HEK293 (cell line): ENCODE measurements at regions not wholly inside any gene's neighbourhood (a gene's known extent, or its start where the extent isn't known, plus 50 kb on each side); places are given as distances from the start of the nearest gene placed in this dataset.
A peak's percentile ranks its signal among the peaks of the same experiment; 100 is the strongest.

Source experiments
- CTCF ChIA-PET: fragments of 350-600 bp; formaldehyde crosslinking; extraction: SDS; loops from one replicate; lab custom pipeline; 2021; ENCODE audit warnings: antibody characterized with exemption; lab: Yijun Ruan, JAX
- POLR2A ChIA-PET: fragments of 300-600 bp; formaldehyde crosslinking; extraction: SDS; loops from one replicate; lab custom pipeline; 2020; ENCODE audit warnings: antibody characterized with exemption, inconsistent platforms; lab: Yijun Ruan, JAX
- H3K27ac ChIP-seq: fragments of 200-500 bp; sonication (Bioruptor generic); 2 replicates; pipeline ENCODE4 v1.5.1; 2014; ENCODE audit warnings: low read depth, low read length, control low read depth, inconsistent platforms; ENCODE audit errors: extremely low read depth
- H3K36me3 ChIP-seq, 2 experiments: fragments of 200-500 bp in 1 of 2; sonication (Bioruptor generic) in 1 of 2; 1 replicate in 1 of 2; 2 replicates in 1 of 2; pipeline ENCODE4 v1.5.1; 2014 to 2017; ENCODE audit warnings: inconsistent platforms in 2 of 2, low read length in 2 of 2; ENCODE audit not compliant: control insufficient read depth in 2 of 2, insufficient read depth in 1 of 2
- H3K4me1 ChIP-seq: fragments of 200-500 bp; sonication (Bioruptor generic); 2 replicates; pipeline ENCODE4 v1.5.1; 2014; ENCODE audit warnings: mild to moderate bottlenecking, low read length, inconsistent platforms; ENCODE audit not compliant: control insufficient read depth, insufficient read depth
- H3K4me3 ChIP-seq: 2 replicates; pipeline ENCODE4 v1.5.1; 2011; ENCODE audit warnings: low read depth, mild to moderate bottlenecking, control low read depth, low read length, moderate library complexity
- H3K9me3 ChIP-seq: fragments of 200-500 bp; sonication (Bioruptor generic); 2 replicates; pipeline ENCODE4 v1.5.1; 2014; ENCODE audit warnings: low read depth, low read length, inconsistent platforms; ENCODE audit not compliant: control insufficient read depth, insufficient read depth
- CTCF ChIP-seq: fragments of 450-650 bp; formaldehyde crosslinking; IDR thresholded peaks from 2 replicates; pipeline ENCODE4 v1.5.1; 2016; ENCODE audit warnings: missing biosample characterization, missing genetic modification characterization
- REST ChIP-seq: fragments of 450-650 bp; formaldehyde crosslinking; IDR thresholded peaks from 2 replicates; pipeline ENCODE4 v1.5.1; 2016; ENCODE audit warnings: missing biosample characterization, missing genetic modification characterization
- SCRT2 ChIP-seq: fragments of 450-650 bp; formaldehyde crosslinking; IDR thresholded peaks from 2 replicates; pipeline ENCODE4 v1.5.1; 2016; ENCODE audit warnings: missing biosample characterization, missing genetic modification characterization
- ZBTB6 ChIP-seq: fragments of 450-650 bp; formaldehyde crosslinking; IDR thresholded peaks from 2 replicates; pipeline ENCODE4 v1.5.1; 2017; ENCODE audit warnings: missing biosample characterization, missing genetic modification characterization
- ZIC2 ChIP-seq: fragments of 450-650 bp; formaldehyde crosslinking; IDR thresholded peaks from 2 replicates; pipeline ENCODE4 v1.5.1; 2016; ENCODE audit warnings: missing biosample characterization, missing genetic modification characterization
- ZNF114 ChIP-seq: fragments of 450-650 bp; formaldehyde crosslinking; IDR thresholded peaks from 2 replicates; pipeline ENCODE4 v1.5.0; 2017; ENCODE audit warnings: missing biosample characterization, missing genetic modification characterization
- ZNF157 ChIP-seq: fragments of 450-650 bp; formaldehyde crosslinking; IDR thresholded peaks from 2 replicates; pipeline ENCODE4 v1.5.1; 2016; ENCODE audit warnings: missing biosample characterization, missing genetic modification characterization
- ZNF2 ChIP-seq: fragments of 450-650 bp; formaldehyde crosslinking; IDR thresholded peaks from 2 replicates; pipeline ENCODE4 v1.5.1; 2016; ENCODE audit warnings: missing biosample characterization, missing genetic modification characterization
- ZNF223 ChIP-seq: fragments of 450-650 bp; formaldehyde crosslinking; IDR thresholded peaks from 2 replicates; pipeline ENCODE4 v1.5.1; 2016; ENCODE audit warnings: missing biosample characterization, missing genetic modification characterization
- ZNF394 ChIP-seq: fragments of 450-650 bp; formaldehyde crosslinking; IDR thresholded peaks from 2 replicates; pipeline ENCODE4 v1.5.1; 2016; ENCODE audit warnings: missing biosample characterization, missing genetic modification characterization, mild to moderate bottlenecking, moderate library complexity, borderline replicate concordance
- ZNF830 ChIP-seq: fragments of 450-650 bp; IDR thresholded peaks from 2 replicates; pipeline ENCODE4 v1.5.0; 2018; ENCODE audit warnings: missing biosample characterization, missing genetic modification characterization, low read depth, mild to moderate bottlenecking, moderate library complexity
- ZNF837 ChIP-seq: fragments of 450-650 bp; formaldehyde crosslinking; IDR thresholded peaks from 2 replicates; pipeline ENCODE4 v1.5.1; 2016; ENCODE audit warnings: missing biosample characterization, missing genetic modification characterization
- TF ChIP-seq, protein P1 (sequence below): fragments of 450-650 bp; formaldehyde crosslinking; IDR thresholded peaks from 2 replicates; pipeline ENCODE4 v1.5.1; 2017; ENCODE audit warnings: missing biosample characterization, missing genetic modification characterization

DNA sequence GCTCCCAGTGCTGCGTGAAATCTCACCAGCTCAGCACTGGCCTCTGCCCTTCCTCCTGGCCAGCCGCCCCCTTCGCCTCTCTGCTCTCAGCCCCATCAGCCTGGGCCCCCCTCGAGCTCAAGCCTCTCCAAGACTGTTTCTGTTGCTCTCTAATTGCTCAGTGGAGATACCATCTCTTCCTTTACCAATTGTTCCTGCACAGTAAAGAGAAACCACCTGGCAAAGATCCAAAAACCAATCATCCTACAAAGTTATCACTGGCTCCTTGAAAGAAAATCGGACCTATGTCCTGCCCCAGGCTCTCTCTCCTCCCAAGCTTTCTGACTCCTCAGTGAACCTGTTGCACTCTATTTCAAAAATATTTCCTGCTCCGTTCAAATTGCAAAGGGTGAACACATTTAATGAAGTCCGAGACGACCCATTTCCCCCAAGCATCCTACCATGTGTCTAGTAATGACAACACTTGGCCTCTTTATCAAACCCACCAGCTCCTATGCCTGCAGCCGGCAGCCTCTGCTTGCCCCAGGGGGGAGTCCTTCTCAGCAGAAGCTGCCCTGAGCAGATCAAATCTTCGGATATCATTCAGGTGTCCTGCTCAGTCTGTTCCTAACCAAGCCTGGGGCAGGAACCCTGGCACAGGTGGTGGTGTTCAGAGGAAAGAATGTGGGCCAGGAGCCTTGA, 53.7 kb upstream of the FAM174B start:
- no peaks in the 10 kb centered on the region for H3K9me3 ChIP-seq
- ChIA-PET POLR2A (no interaction called here), CTCF (interaction anchor here (0.6 to 1.3 kb wide), 3 partner anchors 13 to 551 kb away, joined by 3 to 4 read pairs (median 3); no protein-coding TSS in a partner anchor)
- no peak overlapping the region for H3K27ac ChIP-seq
- peak; percentile 83 for TF ChIP-seq SCRT2
- TF ChIP-seq, protein P1, sequence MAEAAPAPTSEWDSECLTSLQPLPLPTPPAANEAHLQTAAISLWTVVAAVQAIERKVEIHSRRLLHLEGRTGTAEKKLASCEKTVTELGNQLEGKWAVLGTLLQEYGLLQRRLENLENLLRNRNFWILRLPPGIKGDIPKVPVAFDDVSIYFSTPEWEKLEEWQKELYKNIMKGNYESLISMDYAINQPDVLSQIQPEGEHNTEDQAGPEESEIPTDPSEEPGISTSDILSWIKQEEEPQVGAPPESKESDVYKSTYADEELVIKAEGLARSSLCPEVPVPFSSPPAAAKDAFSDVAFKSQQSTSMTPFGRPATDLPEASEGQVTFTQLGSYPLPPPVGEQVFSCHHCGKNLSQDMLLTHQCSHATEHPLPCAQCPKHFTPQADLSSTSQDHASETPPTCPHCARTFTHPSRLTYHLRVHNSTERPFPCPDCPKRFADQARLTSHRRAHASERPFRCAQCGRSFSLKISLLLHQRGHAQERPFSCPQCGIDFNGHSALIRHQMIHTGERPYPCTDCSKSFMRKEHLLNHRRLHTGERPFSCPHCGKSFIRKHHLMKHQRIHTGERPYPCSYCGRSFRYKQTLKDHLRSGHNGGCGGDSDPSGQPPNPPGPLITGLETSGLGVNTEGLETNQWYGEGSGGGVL: no peak
- no peak for TF ChIP-seq ZNF223 (tag by site-specific recombination)
- no peak for TF ChIP-seq ZBTB6 (tag by site-specific recombination)
- no peak for TF ChIP-seq REST (tag by site-specific recombination)
- no peak for TF ChIP-seq ZNF114
- H3K36me3 ChIP-seq: no peaks in the 10 kb centered on the region
- H3K4me1 ChIP-seq: peaks cover 8% of the 10 kb centered on the region
- H3K4me3 ChIP-seq: no peak overlapping the region

GRCh38 chr15:92711457-92711831, 55.9 kb upstream of the FAM174B start:
- H3K27ac ChIP-seq: no peak overlapping the region
- TF ChIP-seq ZNF837 (no peak), ZIC2 (tag by site-specific recombination) (no peak), ZNF157 (no peak), CTCF (tag by site-specific recombination) (no peak), ZNF830 (tag by site-specific recombination) (no peak), ZNF2 (tag by site-specific recombination) (no peak), ZNF394 (tag by site-specific recombination) (no peak)
- ChIA-PET POLR2A (no interaction called here), CTCF (interaction anchor here (0.6 kb wide), 1 partner anchor 190 kb away, joined by 3 read pairs; no protein-coding TSS in a partner anchor)
- H3K36me3 ChIP-seq: no peaks in the 10 kb centered on the region
- no peaks in the 10 kb centered on the region for H3K9me3 ChIP-seq
- peaks cover 8% of the 10 kb centered on the region for H3K4me1 ChIP-seq
- H3K4me3 ChIP-seq: no peak overlapping the region
